OCI-LY7 (cell line): ENCODE measurements at regions not wholly inside any gene's neighbourhood (a gene's known extent, or its start where the extent isn't known, plus 50 kb on each side); places are given as distances from the start of the nearest gene placed in this dataset.

ENCODE experiments used
- EZH2phosphoT487 ChIP-seq: fragments of 200-600 bp; sonication (generic); IDR thresholded peaks from 2 replicates; pipeline ENCODE4 v1.6.1; 2018; ENCODE audit warnings: low read depth, borderline replicate concordance, mild to moderate bottlenecking, mixed run types, antibody characterized with exemption, low read length, moderate library complexity, mixed read lengths
- TF ChIP-seq, protein P1 (sequence below): fragments of 200-600 bp; sonication (generic); conservative IDR thresholded peaks from 2 replicates; pipeline ENCODE4 v1.5.1; 2014; ENCODE audit warnings: mild to moderate bottlenecking, antibody characterized with exemption, low read length, moderate library complexity, mixed read lengths

- TF ChIP-seq, protein P1, sequence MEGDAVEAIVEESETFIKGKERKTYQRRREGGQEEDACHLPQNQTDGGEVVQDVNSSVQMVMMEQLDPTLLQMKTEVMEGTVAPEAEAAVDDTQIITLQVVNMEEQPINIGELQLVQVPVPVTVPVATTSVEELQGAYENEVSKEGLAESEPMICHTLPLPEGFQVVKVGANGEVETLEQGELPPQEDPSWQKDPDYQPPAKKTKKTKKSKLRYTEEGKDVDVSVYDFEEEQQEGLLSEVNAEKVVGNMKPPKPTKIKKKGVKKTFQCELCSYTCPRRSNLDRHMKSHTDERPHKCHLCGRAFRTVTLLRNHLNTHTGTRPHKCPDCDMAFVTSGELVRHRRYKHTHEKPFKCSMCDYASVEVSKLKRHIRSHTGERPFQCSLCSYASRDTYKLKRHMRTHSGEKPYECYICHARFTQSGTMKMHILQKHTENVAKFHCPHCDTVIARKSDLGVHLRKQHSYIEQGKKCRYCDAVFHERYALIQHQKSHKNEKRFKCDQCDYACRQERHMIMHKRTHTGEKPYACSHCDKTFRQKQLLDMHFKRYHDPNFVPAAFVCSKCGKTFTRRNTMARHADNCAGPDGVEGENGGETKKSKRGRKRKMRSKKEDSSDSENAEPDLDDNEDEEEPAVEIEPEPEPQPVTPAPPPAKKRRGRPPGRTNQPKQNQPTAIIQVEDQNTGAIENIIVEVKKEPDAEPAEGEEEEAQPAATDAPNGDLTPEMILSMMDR, result no peak
- no peak for TF ChIP-seq EZH2phosphoT487
Measured at GRCh38 chr20:48313324-48313723, 514.5 kb downstream of the PREX1 start.
